ENCODE measurements at regions not wholly inside any gene's neighbourhood (a gene's known extent, or its start where the extent isn't known, plus 50 kb on each side); places are given as distances from the start of the nearest gene placed in this dataset.

DNA sequence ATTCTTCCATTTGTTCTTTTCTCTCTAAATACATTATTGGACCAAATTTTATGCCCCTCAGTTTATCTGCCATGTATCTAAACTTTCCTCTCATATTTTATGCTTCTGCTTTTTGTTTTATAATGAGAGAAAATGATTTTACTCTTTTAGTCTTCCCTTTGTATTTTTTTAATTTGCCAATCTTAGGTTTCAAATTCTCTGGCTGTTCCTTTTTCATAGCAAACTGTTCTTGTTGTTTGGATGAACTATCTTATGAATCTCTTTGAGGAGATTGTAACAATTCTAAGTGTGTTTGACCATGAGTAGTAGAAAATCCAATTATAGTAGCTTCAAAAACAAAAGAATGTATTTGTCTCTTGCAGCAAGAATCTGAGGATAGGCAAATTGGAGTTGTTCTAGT is 290.5 kb downstream of the NDFIP2 start:
- intact Hi-C loops (cut with micrococcal nuclease; ENCODE audit: unreplicated experiment) = loop anchor here (10.0 kb wide), 2 partner anchors 463 to 1243 kb away; no protein-coding TSS in a partner anchor
- no peak for DNase-seq (ENCODE audit: low spot score)
- peaks cover 9% of the 10 kb centered on the region for H3K9me3 ChIP-seq (ENCODE audit: low read depth, low read length, poor library complexity, severe bottlenecking)
- no peaks in the 10 kb centered on the region for H3K27me3 ChIP-seq (replicated peaks; ENCODE audit: insufficient read depth, low read depth, low read length, poor library complexity)
- TF ChIP-seq, protein P1, sequence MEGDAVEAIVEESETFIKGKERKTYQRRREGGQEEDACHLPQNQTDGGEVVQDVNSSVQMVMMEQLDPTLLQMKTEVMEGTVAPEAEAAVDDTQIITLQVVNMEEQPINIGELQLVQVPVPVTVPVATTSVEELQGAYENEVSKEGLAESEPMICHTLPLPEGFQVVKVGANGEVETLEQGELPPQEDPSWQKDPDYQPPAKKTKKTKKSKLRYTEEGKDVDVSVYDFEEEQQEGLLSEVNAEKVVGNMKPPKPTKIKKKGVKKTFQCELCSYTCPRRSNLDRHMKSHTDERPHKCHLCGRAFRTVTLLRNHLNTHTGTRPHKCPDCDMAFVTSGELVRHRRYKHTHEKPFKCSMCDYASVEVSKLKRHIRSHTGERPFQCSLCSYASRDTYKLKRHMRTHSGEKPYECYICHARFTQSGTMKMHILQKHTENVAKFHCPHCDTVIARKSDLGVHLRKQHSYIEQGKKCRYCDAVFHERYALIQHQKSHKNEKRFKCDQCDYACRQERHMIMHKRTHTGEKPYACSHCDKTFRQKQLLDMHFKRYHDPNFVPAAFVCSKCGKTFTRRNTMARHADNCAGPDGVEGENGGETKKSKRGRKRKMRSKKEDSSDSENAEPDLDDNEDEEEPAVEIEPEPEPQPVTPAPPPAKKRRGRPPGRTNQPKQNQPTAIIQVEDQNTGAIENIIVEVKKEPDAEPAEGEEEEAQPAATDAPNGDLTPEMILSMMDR (conservative IDR thresholded peaks at IDR 0.05; ENCODE audit: low read depth, low read length) = no peak
- TF ChIP-seq EZH2 (IDR thresholded peaks at IDR 0.05; ENCODE audit: borderline replicate concordance, low read depth, low read length, poor library complexity, severe bottlenecking) = no peak
- no peaks in the 10 kb centered on the region for H3K36me3 ChIP-seq (ENCODE audit: insufficient read depth, low read length, poor library complexity, severe bottlenecking)
- no TSS peak for BruUV-seq (replicated peaks)
- no peak overlapping the region for H3K27ac ChIP-seq (ENCODE audit: low read depth, low read length, poor library complexity, severe bottlenecking)
- CTCF ChIA-PET = no interaction called here
- no peak overlapping the region for H3K4me3 ChIP-seq (ENCODE audit: low read depth, low read length, poor library complexity, severe bottlenecking)
- POLR2A ChIA-PET (ENCODE audit: low non-redundant PET) = no interaction called here
- peaks cover 12% of the 10 kb centered on the region for H3K4me1 ChIP-seq (ENCODE audit: insufficient read depth, low read length, poor library complexity, severe bottlenecking)

DNA sequence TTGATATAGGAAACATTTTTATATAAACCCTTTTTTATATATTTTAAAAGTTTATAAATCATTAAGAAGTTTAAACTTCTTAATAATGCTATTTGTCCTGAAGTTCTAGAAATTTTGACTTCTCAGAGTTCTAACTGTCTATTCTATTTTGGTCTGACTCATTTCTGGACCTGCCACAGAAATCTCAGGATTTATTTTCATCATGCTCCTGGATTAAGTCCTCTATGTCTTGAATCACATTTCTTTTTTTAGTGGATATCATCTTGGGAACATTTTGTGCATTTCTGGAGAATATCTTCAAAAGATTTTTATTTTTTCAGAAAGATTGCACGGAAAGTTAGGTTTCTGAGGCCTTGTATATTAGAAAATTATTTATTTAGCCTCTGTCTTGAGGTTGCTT is 289.1 kb downstream of the NDFIP2 start:
- intact Hi-C loops (cut with micrococcal nuclease; ENCODE audit: unreplicated experiment) = loop anchor here (10.0 kb wide), 2 partner anchors 465 to 1245 kb away; no protein-coding TSS in a partner anchor
- Histone ChIP-seq H3K9me3 (ENCODE audit: low read depth, low read length, poor library complexity, severe bottlenecking) (peaks cover 9% of the 10 kb centered on the region), H3K36me3 (ENCODE audit: insufficient read depth, low read length, poor library complexity, severe bottlenecking) (no peaks in the 10 kb centered on the region), H3K4me3 (ENCODE audit: low read depth, low read length, poor library complexity, severe bottlenecking) (no peak overlapping the region), H3K27me3 (replicated peaks; ENCODE audit: insufficient read depth, low read depth, low read length, poor library complexity) (no peaks in the 10 kb centered on the region), H3K4me1 (ENCODE audit: insufficient read depth, low read length, poor library complexity, severe bottlenecking) (no peaks in the 10 kb centered on the region), H3K27ac (ENCODE audit: low read depth, low read length, poor library complexity, severe bottlenecking) (no peak overlapping the region)
- ChIA-PET POLR2A (ENCODE audit: low non-redundant PET) (no interaction called here), CTCF (no interaction called here)
- no TSS peak for BruUV-seq (replicated peaks)
- DNase-seq (ENCODE audit: low spot score) = no peak
- TF ChIP-seq EZH2 (IDR thresholded peaks at IDR 0.05; ENCODE audit: borderline replicate concordance, low read depth, low read length, poor library complexity, severe bottlenecking) = no peak
- TF ChIP-seq, protein P1 (conservative IDR thresholded peaks at IDR 0.05; ENCODE audit: low read depth, low read length) = no peak

- no peak for DNase-seq (ENCODE audit: low spot score)
- Histone ChIP-seq H3K4me1 (ENCODE audit: insufficient read depth, low read length, poor library complexity, severe bottlenecking) (no peaks in the 10 kb centered on the region), H3K27ac (ENCODE audit: low read depth, low read length, poor library complexity, severe bottlenecking) (no peak overlapping the region), H3K36me3 (ENCODE audit: insufficient read depth, low read length, poor library complexity, severe bottlenecking) (no peaks in the 10 kb centered on the region), H3K9me3 (ENCODE audit: low read depth, low read length, poor library complexity, severe bottlenecking) (peaks cover 9% of the 10 kb centered on the region), H3K27me3 (replicated peaks; ENCODE audit: insufficient read depth, low read depth, low read length, poor library complexity) (no peaks in the 10 kb centered on the region), H3K4me3 (ENCODE audit: low read depth, low read length, poor library complexity, severe bottlenecking) (no peak overlapping the region)
- no TSS peak for BruUV-seq (replicated peaks)
- intact Hi-C loops (cut with micrococcal nuclease; ENCODE audit: unreplicated experiment) = no loop called here
- ChIA-PET CTCF (no interaction called here), POLR2A (ENCODE audit: low non-redundant PET) (no interaction called here)
- TF ChIP-seq EZH2 (IDR thresholded peaks at IDR 0.05; ENCODE audit: borderline replicate concordance, low read depth, low read length, poor library complexity, severe bottlenecking) = no peak
- TF ChIP-seq, protein P1 (conservative IDR thresholded peaks at IDR 0.05; ENCODE audit: low read depth, low read length) = no peak
Observed at GRCh38 chr13:79767126-79767525, 286.2 kb downstream of the NDFIP2 start.
